ENCODE measurements at regions not wholly inside any gene's neighbourhood (a gene's known extent, or its start where the extent isn't known, plus 50 kb on each side); places are given as distances from the start of the nearest gene placed in this dataset.

DNA sequence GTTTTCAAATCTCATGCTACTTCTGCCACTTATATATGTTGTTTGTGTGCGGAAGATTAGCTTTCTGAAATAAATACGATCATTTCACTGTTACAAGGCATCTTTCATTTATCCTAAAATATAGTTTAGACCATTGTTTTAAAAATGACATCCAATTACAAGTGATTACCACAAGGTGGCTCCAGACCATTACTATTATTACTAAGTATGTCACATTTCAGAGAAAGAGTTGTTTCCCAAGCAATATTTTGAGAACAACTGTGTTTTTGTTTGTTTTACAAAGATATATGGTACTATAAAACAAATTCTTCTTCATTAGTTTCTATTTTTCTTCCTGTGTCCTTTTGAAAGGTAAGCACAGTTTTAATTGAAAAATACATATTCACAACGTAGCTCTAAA, 136.0 kb upstream of the RAP2B start:
- TF ChIP-seq CTCF (IDR thresholded peaks at IDR 0.05) (peak; percentile 20 to 84 (median 68)), POLR2A (IDR thresholded peaks at IDR 0.05) (no peak)
